Loucy (cell line): ENCODE measurements at regions not wholly inside any gene's neighbourhood (a gene's known extent, or its start where the extent isn't known, plus 50 kb on each side); places are given as distances from the start of the nearest gene placed in this dataset.

Experiments
- EZH2phosphoT487 ChIP-seq: fragments of 200-600 bp; IDR thresholded peaks from 2 replicates; pipeline ENCODE4 v1.6.1; 2018; ENCODE audit warnings: antibody characterized with exemption, mild to moderate bottlenecking, moderate library complexity, borderline replicate concordance
- TF ChIP-seq, protein P1 (sequence below): fragments of 200-600 bp; sonication (generic); conservative IDR thresholded peaks from 2 replicates; pipeline ENCODE4 v1.5.1; 2014; ENCODE audit warnings: mild to moderate bottlenecking, antibody characterized with exemption, low read length

DNA sequence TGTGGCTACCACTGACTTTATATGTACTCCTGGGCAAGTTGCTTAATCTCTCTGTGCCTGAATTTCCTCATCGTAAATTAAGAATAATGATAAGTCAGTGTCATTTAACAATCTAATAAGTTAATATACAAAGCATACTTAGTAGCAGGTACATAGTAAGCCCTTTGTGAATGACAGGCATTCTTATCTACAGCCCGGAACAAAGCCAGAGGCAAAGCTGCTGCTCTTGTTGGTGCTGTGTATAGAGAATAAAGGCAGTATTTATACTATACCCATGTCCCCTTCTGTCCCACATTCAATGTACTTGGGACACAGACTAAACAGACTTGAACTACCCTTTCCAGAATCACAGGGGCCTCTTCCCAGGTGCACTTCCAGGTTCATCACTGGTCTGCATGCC is 229.7 kb upstream of the NCAM1 start:
- TF ChIP-seq, protein P1, sequence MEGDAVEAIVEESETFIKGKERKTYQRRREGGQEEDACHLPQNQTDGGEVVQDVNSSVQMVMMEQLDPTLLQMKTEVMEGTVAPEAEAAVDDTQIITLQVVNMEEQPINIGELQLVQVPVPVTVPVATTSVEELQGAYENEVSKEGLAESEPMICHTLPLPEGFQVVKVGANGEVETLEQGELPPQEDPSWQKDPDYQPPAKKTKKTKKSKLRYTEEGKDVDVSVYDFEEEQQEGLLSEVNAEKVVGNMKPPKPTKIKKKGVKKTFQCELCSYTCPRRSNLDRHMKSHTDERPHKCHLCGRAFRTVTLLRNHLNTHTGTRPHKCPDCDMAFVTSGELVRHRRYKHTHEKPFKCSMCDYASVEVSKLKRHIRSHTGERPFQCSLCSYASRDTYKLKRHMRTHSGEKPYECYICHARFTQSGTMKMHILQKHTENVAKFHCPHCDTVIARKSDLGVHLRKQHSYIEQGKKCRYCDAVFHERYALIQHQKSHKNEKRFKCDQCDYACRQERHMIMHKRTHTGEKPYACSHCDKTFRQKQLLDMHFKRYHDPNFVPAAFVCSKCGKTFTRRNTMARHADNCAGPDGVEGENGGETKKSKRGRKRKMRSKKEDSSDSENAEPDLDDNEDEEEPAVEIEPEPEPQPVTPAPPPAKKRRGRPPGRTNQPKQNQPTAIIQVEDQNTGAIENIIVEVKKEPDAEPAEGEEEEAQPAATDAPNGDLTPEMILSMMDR: no peak
- TF ChIP-seq EZH2phosphoT487: no peak
